OCI-LY7 (cell line): ENCODE measurements at regions not wholly inside any gene's neighbourhood (a gene's known extent, or its start where the extent isn't known, plus 50 kb on each side); places are given as distances from the start of the nearest gene placed in this dataset.

ENCODE experiments used
- CTCF ChIP-seq: fragments of 200-600 bp; sonication (generic); conservative IDR thresholded peaks from 2 replicates; pipeline ENCODE4 v1.5.1; 2014; ENCODE audit warnings: mild to moderate bottlenecking, antibody characterized with exemption, low read length, moderate library complexity, mixed read lengths
- EZH2phosphoT487 ChIP-seq: fragments of 200-600 bp; sonication (generic); IDR thresholded peaks from 2 replicates; pipeline ENCODE4 v1.6.1; 2018; ENCODE audit warnings: low read depth, borderline replicate concordance, mild to moderate bottlenecking, mixed run types, antibody characterized with exemption, low read length, moderate library complexity, mixed read lengths

DNA sequence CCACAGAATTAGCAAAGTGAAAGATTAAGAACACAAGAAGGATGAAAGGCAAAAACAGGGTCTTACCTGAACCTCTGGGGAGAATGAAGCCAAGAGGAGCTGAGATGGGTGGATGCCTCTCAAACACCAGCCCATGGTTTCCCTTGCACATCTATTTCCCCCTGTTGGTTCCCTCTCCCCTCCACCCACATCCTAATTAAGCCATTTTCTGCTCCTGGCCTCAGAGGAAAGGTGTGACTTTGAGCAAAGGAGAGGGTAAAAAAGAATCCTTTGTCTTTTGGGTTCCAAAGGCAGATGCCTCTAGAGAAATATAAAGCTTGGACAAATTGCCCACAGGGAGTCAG lies 214.9 kb downstream of the RAP2A start:
- TF ChIP-seq CTCF (no peak), EZH2phosphoT487 (no peak)
